Esophagus squamous epithelium (tissue), 5 donors: ENCODE measurements at regions not wholly inside any gene's neighbourhood (a gene's known extent, or its start where the extent isn't known, plus 50 kb on each side); places are given as distances from the start of the nearest gene placed in this dataset.

Source experiments
- DNase-seq: peaks from one replicate; lab custom pipeline; 2025; lab: John Stamatoyannopoulos, UW
- H3K27ac ChIP-seq, 4 donors: fragments of 200-600 bp; sonication (generic); one replicate each; pipeline ENCODE4 v1.5.1; 2016 to 2019; ENCODE audit warnings: mild to moderate bottlenecking in 1 of 4
- H3K27me3 ChIP-seq, 4 donors: fragments of 200-600 bp; sonication (generic); 1 replicate in 3 of 4; 2 replicates in 1 of 4; pipeline versions ENCODE4 v1.5.1 to v1.6.0; 2017 to 2021; ENCODE audit warnings: antibody characterized with exemption in 1 of 4
- H3K36me3 ChIP-seq, 3 donors: fragments of 200-600 bp; sonication (generic); one replicate each; pipeline ENCODE4 v1.5.1; 2016 to 2019
- H3K4me1 ChIP-seq, 3 donors: fragments of 200-600 bp; sonication (generic); one replicate each; pipeline ENCODE4 v1.5.1; 2017 to 2019
- H3K4me3 ChIP-seq, 4 donors: fragments of 200-600 bp; sonication (generic); 1 replicate in 3 of 4; 2 replicates in 1 of 4; pipeline ENCODE4 v1.5.1; 2016 to 2019; ENCODE audit warnings: mild to moderate bottlenecking in 2 of 4, moderate library complexity in 1 of 4
- H3K9me3 ChIP-seq, 3 donors: fragments of 200-600 bp; sonication (generic); one replicate each; pipeline ENCODE4 v1.5.1; 2016 to 2019
- CTCF ChIP-seq, 6 experiments: fragments of 450-650 bp in 4 of 6; fragments of 200-600 bp in 2 of 6; sonication (generic) in 2 of 6; IDR thresholded peaks; one replicate each; pipeline ENCODE4 v1.5.1; 2016 to 2019; ENCODE audit warnings: antibody characterized with exemption in 6 of 6, mild to moderate bottlenecking in 4 of 6, moderate library complexity in 4 of 6
- POLR2A ChIP-seq, 4 donors: fragments of 450-650 bp; IDR thresholded peaks; one replicate each; pipeline ENCODE4 v1.6.1; 2017; ENCODE audit warnings: antibody characterized with exemption in 4 of 4, mild to moderate bottlenecking in 4 of 4, moderate library complexity in 3 of 4
- whole genome bisulfite sequencing, 2 donors: methylation state at CpG; one replicate each; pipeline ENCODE4 v1.1.5; 2018; 5-methylcytosine and 5-hydroxymethylcytosine counted together
- intact Hi-C: fragments of 100-400 bp; cut with DNase I; formaldehyde crosslinking; loops from one replicate; pipeline ENCODE4 v1.15.0; 2022
- donor health status: DM: yes; HTN: yes; CAD: no.

- Histone ChIP-seq H3K4me3 (no peak overlapping the region), H3K9me3 (no peaks in the 10 kb centered on the region), H3K4me1 (no peaks in the 10 kb centered on the region), H3K36me3 (no peaks in the 10 kb centered on the region), H3K27ac (no peak overlapping the region), H3K27me3 (no peaks in the 10 kb centered on the region)
- intact Hi-C loops, result no loop called here
- WGBS, 2 donors, result 65 to 100% methylated on average over 1 to 2 of the region's 3 CpGs
- TF ChIP-seq CTCF (IDR thresholded peaks at IDR 0.05) (no peak), POLR2A (IDR thresholded peaks at IDR 0.05) (no peak)
- DNase-seq, result no peak
These were observed 85.0 kb downstream of the BOD1L2 start for GRCh38 chr18:57231864-57232263.

GRCh38 chr18:57234346-57234745 lies 87.5 kb downstream of the BOD1L2 start:
- no peaks in the 10 kb centered on the region for H3K9me3 ChIP-seq
- no peaks in the 10 kb centered on the region for H3K27me3 ChIP-seq
- no peaks in the 10 kb centered on the region for H3K4me1 ChIP-seq
- WGBS, 2 donors, result 64 to 66% methylated on average over 9 of the region's 9 CpGs
- DNase-seq, result no peak
- H3K4me3 ChIP-seq, result no peak overlapping the region
- no peaks in the 10 kb centered on the region for H3K36me3 ChIP-seq
- TF ChIP-seq POLR2A (IDR thresholded peaks at IDR 0.05) (no peak), CTCF (IDR thresholded peaks at IDR 0.05) (no peak)
- intact Hi-C loops, result no loop called here
- H3K27ac ChIP-seq, result no peak overlapping the region

- no peaks in the 10 kb centered on the region for H3K9me3 ChIP-seq
- intact Hi-C loops, result no loop called here
- 52 to 66% methylated on average over 3 of the region's 3 CpGs for WGBS, 2 donors
- no peak overlapping the region for H3K4me3 ChIP-seq
- no peaks in the 10 kb centered on the region for H3K4me1 ChIP-seq
- no peak for TF ChIP-seq POLR2A (IDR thresholded peaks at IDR 0.05)
- no peaks in the 10 kb centered on the region for H3K36me3 ChIP-seq
- H3K27me3 ChIP-seq, result no peaks in the 10 kb centered on the region
- no peak overlapping the region for H3K27ac ChIP-seq
- no peak for DNase-seq
These were observed 95.0 kb downstream of the BOD1L2 start for GRCh38 chr18:57241869-57242268.

GRCh38 chr18:57242285-57242684 lies 95.4 kb downstream of the BOD1L2 start:
- Histone ChIP-seq H3K36me3 (no peaks in the 10 kb centered on the region), H3K27me3 (no peaks in the 10 kb centered on the region), H3K4me1 (no peaks in the 10 kb centered on the region), H3K4me3 (no peak overlapping the region), H3K9me3 (no peaks in the 10 kb centered on the region), H3K27ac (no peak overlapping the region)
- whole genome bisulfite sequencing, 2 donors, result 59 to 68% methylated on average over 2 of the region's 2 CpGs
- no peak for DNase-seq
- TF ChIP-seq POLR2A (IDR thresholded peaks at IDR 0.05), result no peak
- no peak for TF ChIP-seq CTCF (IDR thresholded peaks at IDR 0.05)
- intact Hi-C loops, result no loop called here

- intact Hi-C loops, result no loop called here
- TF ChIP-seq CTCF (IDR thresholded peaks at IDR 0.05) (no peak), POLR2A (IDR thresholded peaks at IDR 0.05) (no peak)
- 42% methylated on average over 8 of the region's 8 CpGs for WGBS, 2 donors
- no peaks in the 10 kb centered on the region for H3K27me3 ChIP-seq
- H3K27ac ChIP-seq, result no peak overlapping the region
- H3K4me1 ChIP-seq, result no peaks in the 10 kb centered on the region
- no peak for DNase-seq
- H3K9me3 ChIP-seq, result no peaks in the 10 kb centered on the region
- H3K4me3 ChIP-seq, result no peak overlapping the region
- no peaks in the 10 kb centered on the region for H3K36me3 ChIP-seq
These were observed 96.8 kb downstream of the BOD1L2 start for GRCh38 chr18:57243624-57244179.

GRCh38 chr18:57249179-57249578 lies 102.3 kb downstream of the BOD1L2 start:
- H3K36me3 ChIP-seq, result no peaks in the 10 kb centered on the region
- H3K27ac ChIP-seq, result no peak overlapping the region
- TF ChIP-seq POLR2A (IDR thresholded peaks at IDR 0.05) (no peak), CTCF (IDR thresholded peaks at IDR 0.05) (no peak)
- intact Hi-C loops, result no loop called here
- H3K27me3 ChIP-seq, result no peaks in the 10 kb centered on the region
- H3K4me3 ChIP-seq, result no peak overlapping the region
- 43% methylated on average over 5 to 6 of the region's 7 CpGs for WGBS, 2 donors
- no peaks in the 10 kb centered on the region for H3K4me1 ChIP-seq
- H3K9me3 ChIP-seq, result no peaks in the 10 kb centered on the region
- DNase-seq, result no peak
